ENCODE measurements at regions not wholly inside any gene's neighbourhood (a gene's known extent, or its start where the extent isn't known, plus 50 kb on each side); places are given as distances from the start of the nearest gene placed in this dataset.

DNA sequence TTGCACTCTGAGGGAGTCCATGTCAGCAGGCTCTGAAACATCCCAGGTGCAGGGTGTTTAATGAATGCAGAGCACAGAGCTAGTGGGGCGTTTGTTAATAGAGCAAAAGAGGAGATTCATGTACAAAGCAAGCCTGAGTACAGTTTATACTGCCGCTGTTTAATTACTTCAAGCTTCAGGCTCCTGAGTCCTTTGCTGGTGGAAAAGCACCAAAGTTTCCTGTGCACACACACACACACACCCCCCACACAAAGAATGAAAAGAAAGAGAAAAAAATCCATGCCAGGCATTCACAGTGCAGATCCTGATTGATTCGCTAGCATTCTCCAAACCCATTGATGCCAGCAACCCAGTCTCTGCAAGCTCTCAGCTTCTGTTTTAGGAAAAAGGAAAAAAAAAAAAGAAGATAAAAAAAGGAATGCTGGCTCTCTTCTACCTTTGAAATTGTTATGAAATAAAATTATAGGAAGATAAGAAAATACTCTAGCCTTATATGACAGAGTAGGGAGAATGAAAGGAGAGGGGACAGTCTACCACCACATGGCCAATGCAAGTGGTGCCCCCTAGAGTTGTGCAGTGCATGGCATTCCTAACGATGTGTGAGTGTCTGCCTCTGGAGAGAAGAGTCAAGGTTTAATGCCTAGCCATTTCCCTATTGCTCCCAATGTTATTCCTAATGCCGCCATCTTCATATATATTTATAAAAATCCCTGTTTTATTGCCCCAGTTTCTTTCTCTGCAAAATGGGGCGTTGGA, 216.5 kb downstream of the TMEM114 start:
- TF ChIP-seq, protein P1, sequence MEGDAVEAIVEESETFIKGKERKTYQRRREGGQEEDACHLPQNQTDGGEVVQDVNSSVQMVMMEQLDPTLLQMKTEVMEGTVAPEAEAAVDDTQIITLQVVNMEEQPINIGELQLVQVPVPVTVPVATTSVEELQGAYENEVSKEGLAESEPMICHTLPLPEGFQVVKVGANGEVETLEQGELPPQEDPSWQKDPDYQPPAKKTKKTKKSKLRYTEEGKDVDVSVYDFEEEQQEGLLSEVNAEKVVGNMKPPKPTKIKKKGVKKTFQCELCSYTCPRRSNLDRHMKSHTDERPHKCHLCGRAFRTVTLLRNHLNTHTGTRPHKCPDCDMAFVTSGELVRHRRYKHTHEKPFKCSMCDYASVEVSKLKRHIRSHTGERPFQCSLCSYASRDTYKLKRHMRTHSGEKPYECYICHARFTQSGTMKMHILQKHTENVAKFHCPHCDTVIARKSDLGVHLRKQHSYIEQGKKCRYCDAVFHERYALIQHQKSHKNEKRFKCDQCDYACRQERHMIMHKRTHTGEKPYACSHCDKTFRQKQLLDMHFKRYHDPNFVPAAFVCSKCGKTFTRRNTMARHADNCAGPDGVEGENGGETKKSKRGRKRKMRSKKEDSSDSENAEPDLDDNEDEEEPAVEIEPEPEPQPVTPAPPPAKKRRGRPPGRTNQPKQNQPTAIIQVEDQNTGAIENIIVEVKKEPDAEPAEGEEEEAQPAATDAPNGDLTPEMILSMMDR (IDR thresholded peaks at IDR 0.05) = peak; percentile 51
- no peak for TF ChIP-seq EZH2 (IDR thresholded peaks at IDR 0.05)

All from neural progenitor cell (in vitro differentiated cells).